ENCODE measurements at regions not wholly inside any gene's neighbourhood (a gene's known extent, or its start where the extent isn't known, plus 50 kb on each side); places are given as distances from the start of the nearest gene placed in this dataset.

GRCh38 chr11:134514354-134514951, 102.4 kb upstream of the B3GAT1 start:
- DNase-seq (ENCODE audit: low spot score), result no peak

- no peak for DNase-seq (ENCODE audit: low spot score)
These were observed 101.6 kb upstream of the B3GAT1 start for GRCh38 chr11:134513585-134514120.

- no peak for DNase-seq (ENCODE audit: low spot score)
These were observed 100.8 kb upstream of the B3GAT1 start for GRCh38 chr11:134512571-134513538.

- DNase-seq (ENCODE audit: low spot score), result no peak
These were observed 100.0 kb upstream of the B3GAT1 start for GRCh38 chr11:134512061-134512460.

GRCh38 chr11:134511255-134511654, 99.2 kb upstream of the B3GAT1 start:
- DNase-seq (ENCODE audit: low spot score), result no peak

GRCh38 chr11:134510233-134511040, 98.4 kb upstream of the B3GAT1 start:
- no peak for DNase-seq (ENCODE audit: low spot score)

- DNase-seq (ENCODE audit: low spot score), result no peak
These were observed 97.6 kb upstream of the B3GAT1 start for GRCh38 chr11:134509381-134510232.

- DNase-seq (ENCODE audit: low spot score), result no peak
These were observed 96.4 kb upstream of the B3GAT1 start for GRCh38 chr11:134508219-134508990.

GRCh38 chr11:134506046-134506445, 94.0 kb upstream of the B3GAT1 start:
- DNase-seq (ENCODE audit: low spot score), result no peak

- no peak for DNase-seq (ENCODE audit: low spot score)
These were observed 93.1 kb upstream of the B3GAT1 start for GRCh38 chr11:134505125-134505524.

- no peak for DNase-seq (ENCODE audit: low spot score)
These were observed 92.3 kb upstream of the B3GAT1 start for GRCh38 chr11:134504146-134504905.

- DNase-seq (ENCODE audit: low spot score), result no peak
These were observed 91.6 kb upstream of the B3GAT1 start for GRCh38 chr11:134503596-134503995.

- no peak for DNase-seq (ENCODE audit: low spot score)
These were observed 91.1 kb upstream of the B3GAT1 start for GRCh38 chr11:134503100-134503499.

GRCh38 chr11:134502153-134502550, 90.1 kb upstream of the B3GAT1 start:
- DNase-seq (ENCODE audit: low spot score), result no peak

GRCh38 chr11:134501406-134502152, 89.5 kb upstream of the B3GAT1 start:
- no peak for DNase-seq (ENCODE audit: low spot score)

GRCh38 chr11:134500621-134501020, 88.6 kb upstream of the B3GAT1 start:
- no peak for DNase-seq (ENCODE audit: low spot score)

- DNase-seq (ENCODE audit: low spot score), result no peak
These were observed 87.9 kb upstream of the B3GAT1 start for GRCh38 chr11:134499990-134500389.

GRCh38 chr11:134498326-134499139, 86.5 kb upstream of the B3GAT1 start:
- DNase-seq (ENCODE audit: low spot score), result peak; percentile 76
